PC-3 (cell line): ENCODE measurements at regions not wholly inside any gene's neighbourhood (a gene's known extent, or its start where the extent isn't known, plus 50 kb on each side); places are given as distances from the start of the nearest gene placed in this dataset.

ENCODE experiments used
- ATAC-seq: fragments of 200-7000 bp; cut with Tn5 transposase; 2 replicates; pipeline ENCODE4 v1.9.1; 2020; ENCODE audit warnings: mild to moderate bottlenecking, moderate library complexity
- BruUV-seq: library from RNA; stranded (reverse); fragments of 400-500 nt; replicated peaks from 2 replicates; lab custom pipeline; 2021; lab: Mats Ljungman, UMichigan
- CTCF ChIA-PET: fragments of 300-600 bp; sonication (Branson Sonifier 250); formaldehyde crosslinking; loops from one replicate; lab custom pipeline; 2022; ENCODE audit warnings: antibody characterized with exemption; lab: Charles Lee
- POLR2A ChIA-PET: fragments of 300-600 bp; sonication (Branson Sonifier 250); formaldehyde crosslinking; loops from one replicate; lab custom pipeline; 2022; ENCODE audit warnings: antibody characterized with exemption; ENCODE audit not compliant: unreplicated experiment; lab: Charles Lee
- DNase-seq: peaks from one replicate; pipeline ENCODE4 v3.0.0-alpha.2; 2015
- H2AFZ ChIP-seq: fragments of 300-600 bp; sonication (generic); 2 replicates; pipeline ENCODE4 v1.6.0; 2016; ENCODE audit warnings: antibody characterized with exemption, low read length
- H3F3A ChIP-seq: fragments of 300-600 bp; sonication (generic); one replicate; pipeline ENCODE4 v1.6.0; 2017; ENCODE audit warnings: antibody characterized with exemption, low read length, control low read depth, mild to moderate bottlenecking; ENCODE audit not compliant: unreplicated experiment
- H3K27ac ChIP-seq: fragments of 300-600 bp; sonication (generic); 2 replicates; pipeline ENCODE4 v1.5.1; 2016; ENCODE audit warnings: mild to moderate bottlenecking, low read length
- H3K27me3 ChIP-seq: fragments of 300-600 bp; sonication (generic); 2 replicates; pipeline ENCODE4 v1.6.1; 2016; ENCODE audit warnings: low read length, mixed read lengths
- H3K36me3 ChIP-seq: fragments of 300-600 bp; sonication (generic); 2 replicates; pipeline ENCODE4 v1.6.1; 2016; ENCODE audit warnings: low read depth, mixed run types, low read length, mixed read lengths
- H3K4me1 ChIP-seq: fragments of 300-600 bp; sonication (generic); 2 replicates; pipeline ENCODE4 v1.5.1; 2016; ENCODE audit warnings: low read length; ENCODE audit not compliant: insufficient read depth
- H3K4me2 ChIP-seq: fragments of 300-600 bp; sonication (generic); 2 replicates; pipeline ENCODE4 v1.6.0; 2016; ENCODE audit warnings: low read length
- H3K4me3 ChIP-seq: fragments of 300-600 bp; sonication (generic); 2 replicates; pipeline ENCODE4 v1.5.1; 2016; ENCODE audit warnings: mild to moderate bottlenecking, low read length, mixed read lengths
- H3K79me2 ChIP-seq: fragments of 300-600 bp; sonication (generic); 2 replicates; pipeline ENCODE4 v1.6.1; 2017; ENCODE audit warnings: low read length, mixed read lengths
- H3K9ac ChIP-seq: fragments of 300-600 bp; sonication (generic); 2 replicates; pipeline ENCODE4 v1.6.0; 2016; ENCODE audit warnings: mild to moderate bottlenecking, low read length
- H3K9me2 ChIP-seq: fragments of 300-600 bp; sonication (generic); replicated peaks from 2 replicates; pipeline ENCODE4 v1.6.1; 2016; ENCODE audit warnings: mixed run types, low read length, mixed read lengths
- H3K9me3 ChIP-seq: fragments of 300-600 bp; sonication (generic); 2 replicates; pipeline ENCODE4 v1.6.1; 2016; ENCODE audit warnings: low read length, mixed read lengths
- H4K20me1 ChIP-seq: fragments of 300-600 bp; sonication (generic); 2 replicates; pipeline ENCODE4 v1.6.1; 2016; ENCODE audit warnings: low read length, mixed read lengths
- EZH2 ChIP-seq: fragments of 300-600 bp; sonication (generic); IDR thresholded peaks from one replicate; pipeline ENCODE4 v1.6.1; 2017; ENCODE audit warnings: antibody characterized with exemption, mild to moderate bottlenecking, low read length; ENCODE audit not compliant: unreplicated experiment
- EZH2phosphoT487 ChIP-seq: fragments of 300-600 bp; sonication (generic); IDR thresholded peaks from 2 replicates; pipeline ENCODE4 v1.6.1; 2018; ENCODE audit warnings: mild to moderate bottlenecking, antibody characterized with exemption, low read length, borderline replicate concordance
- intact Hi-C: fragments of 100-400 bp; cut with micrococcal nuclease; formaldehyde crosslinking; loops from 2 replicates; pipeline ENCODE4 v1.9.0; 2023
- TF ChIP-seq, protein P1 (sequence below): fragments of 300-600 bp; sonication (generic); conservative IDR thresholded peaks from 2 replicates; pipeline ENCODE4 v1.5.1; 2017; ENCODE audit warnings: antibody characterized with exemption, low read depth, mild to moderate bottlenecking, low read length

DNA sequence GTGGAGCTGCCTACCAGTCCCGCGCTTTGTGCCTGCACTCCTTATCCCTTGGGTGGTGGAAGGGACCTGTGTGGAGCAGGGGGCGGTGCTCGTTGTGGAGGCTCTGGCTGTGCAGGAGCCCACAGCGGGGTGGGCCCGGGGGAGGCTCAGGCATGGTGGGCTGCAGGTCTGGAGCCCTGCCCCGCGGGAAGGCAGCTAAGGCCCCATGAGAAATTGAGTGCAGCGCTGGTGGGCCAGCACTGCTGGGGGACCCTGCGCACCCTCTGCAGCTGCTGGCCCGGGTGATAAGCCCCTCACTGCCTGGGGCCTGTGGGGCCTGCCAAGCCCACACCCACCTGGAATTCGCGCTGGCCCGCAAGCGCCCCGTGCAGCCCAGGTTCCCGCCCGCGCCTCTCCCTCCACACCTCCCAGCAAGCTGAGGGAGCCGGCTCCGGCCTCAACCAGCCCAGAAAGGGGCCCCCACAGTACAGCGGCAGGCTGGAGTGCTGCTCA lies 859.6 kb upstream of the KCND2 start:
- Histone ChIP-seq H3K9me2 (no peaks in the 10 kb centered on the region), H3K9me3 (no peaks in the 10 kb centered on the region), H3K4me1 (no peaks in the 10 kb centered on the region), H3K27ac (no peak overlapping the region), H2AFZ (no peak overlapping the region), H3K27me3 (no peaks in the 10 kb centered on the region), H3F3A (no peaks in the 10 kb centered on the region), H3K9ac (no peak overlapping the region), H3K4me2 (no peak overlapping the region), H3K4me3 (no peak overlapping the region), H3K36me3 (no peaks in the 10 kb centered on the region), H4K20me1 (no peaks in the 10 kb centered on the region), H3K79me2 (no peaks in the 10 kb centered on the region)
- POLR2A ChIA-PET: no interaction called here
- intact Hi-C loops: no loop called here
- DNase-seq (no peak), ATAC-seq (no peak)
- TF ChIP-seq EZH2phosphoT487: no peak
- TF ChIP-seq, protein P1, sequence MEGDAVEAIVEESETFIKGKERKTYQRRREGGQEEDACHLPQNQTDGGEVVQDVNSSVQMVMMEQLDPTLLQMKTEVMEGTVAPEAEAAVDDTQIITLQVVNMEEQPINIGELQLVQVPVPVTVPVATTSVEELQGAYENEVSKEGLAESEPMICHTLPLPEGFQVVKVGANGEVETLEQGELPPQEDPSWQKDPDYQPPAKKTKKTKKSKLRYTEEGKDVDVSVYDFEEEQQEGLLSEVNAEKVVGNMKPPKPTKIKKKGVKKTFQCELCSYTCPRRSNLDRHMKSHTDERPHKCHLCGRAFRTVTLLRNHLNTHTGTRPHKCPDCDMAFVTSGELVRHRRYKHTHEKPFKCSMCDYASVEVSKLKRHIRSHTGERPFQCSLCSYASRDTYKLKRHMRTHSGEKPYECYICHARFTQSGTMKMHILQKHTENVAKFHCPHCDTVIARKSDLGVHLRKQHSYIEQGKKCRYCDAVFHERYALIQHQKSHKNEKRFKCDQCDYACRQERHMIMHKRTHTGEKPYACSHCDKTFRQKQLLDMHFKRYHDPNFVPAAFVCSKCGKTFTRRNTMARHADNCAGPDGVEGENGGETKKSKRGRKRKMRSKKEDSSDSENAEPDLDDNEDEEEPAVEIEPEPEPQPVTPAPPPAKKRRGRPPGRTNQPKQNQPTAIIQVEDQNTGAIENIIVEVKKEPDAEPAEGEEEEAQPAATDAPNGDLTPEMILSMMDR: no peak
- TF ChIP-seq EZH2: no peak
- CTCF ChIA-PET: no interaction called here
- no TSS peak for BruUV-seq

DNA sequence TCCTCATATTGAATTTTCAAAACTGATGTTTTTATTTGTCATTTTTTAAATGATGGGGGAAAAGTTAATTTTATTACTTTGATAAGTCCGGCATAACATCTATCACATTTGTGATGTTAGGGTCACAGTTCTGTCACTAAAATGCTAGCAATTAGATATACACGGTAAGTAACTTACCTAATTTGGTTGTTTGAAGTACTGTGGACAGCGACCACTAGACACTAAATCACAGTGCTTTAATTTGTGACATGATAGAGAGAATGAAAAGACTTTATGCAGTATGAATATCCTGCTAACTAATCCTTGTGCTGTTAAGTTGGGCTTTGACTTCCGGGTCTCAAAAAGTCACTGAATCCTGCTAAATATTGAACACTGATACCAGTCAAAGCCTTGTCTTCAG lies 857.3 kb upstream of the KCND2 start:
- Histone ChIP-seq H3K79me2 (no peaks in the 10 kb centered on the region), H2AFZ (no peak overlapping the region), H4K20me1 (no peaks in the 10 kb centered on the region), H3K27me3 (no peaks in the 10 kb centered on the region), H3K36me3 (no peaks in the 10 kb centered on the region), H3K9me2 (no peaks in the 10 kb centered on the region), H3K4me1 (no peaks in the 10 kb centered on the region), H3K9ac (no peak overlapping the region), H3F3A (no peaks in the 10 kb centered on the region), H3K9me3 (no peaks in the 10 kb centered on the region), H3K27ac (no peak overlapping the region), H3K4me3 (no peak overlapping the region), H3K4me2 (no peak overlapping the region)
- no peak for ATAC-seq
- no peak for TF ChIP-seq EZH2phosphoT487
- no peak for TF ChIP-seq EZH2
- TF ChIP-seq, protein P1: no peak
- intact Hi-C loops: no loop called here
- ChIA-PET POLR2A (no interaction called here), CTCF (no interaction called here)
- BruUV-seq: no TSS peak
- DNase-seq: no peak

DNA sequence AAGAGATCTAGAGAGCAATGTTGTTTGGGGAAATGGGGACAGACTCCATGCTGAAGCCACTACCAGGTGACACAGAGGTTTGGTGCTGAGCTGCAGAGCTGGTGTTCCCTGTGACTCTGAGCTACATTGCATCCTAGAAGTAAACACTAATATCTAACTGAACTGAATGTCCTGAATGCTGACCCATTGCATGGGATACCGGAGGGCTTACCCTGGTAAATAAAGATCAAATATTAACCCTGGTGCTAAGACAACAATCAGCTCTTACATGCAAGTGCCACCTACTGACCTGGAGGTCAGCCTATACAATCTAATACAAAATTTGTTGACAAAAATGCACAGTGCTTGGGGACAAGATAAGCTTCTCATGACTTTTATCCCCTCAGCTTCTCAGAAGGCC lies 851.3 kb upstream of the KCND2 start:
- no peaks in the 10 kb centered on the region for H3F3A ChIP-seq
- no peak overlapping the region for H3K9ac ChIP-seq
- no peaks in the 10 kb centered on the region for H3K79me2 ChIP-seq
- no peaks in the 10 kb centered on the region for H3K9me3 ChIP-seq
- no peaks in the 10 kb centered on the region for H4K20me1 ChIP-seq
- no peak overlapping the region for H2AFZ ChIP-seq
- ChIA-PET POLR2A (no interaction called here), CTCF (interaction anchor here (0.5 kb wide), 1 partner anchor 304 kb away, joined by 3 read pairs; no protein-coding TSS in a partner anchor)
- BruUV-seq: no TSS peak
- no peak for DNase-seq
- TF ChIP-seq EZH2phosphoT487: no peak
- TF ChIP-seq, protein P1: no peak
- no peak for TF ChIP-seq EZH2
- no peaks in the 10 kb centered on the region for H3K4me1 ChIP-seq
- no peak for ATAC-seq
- H3K4me3 ChIP-seq: no peak overlapping the region
- intact Hi-C loops: no loop called here
- H3K36me3 ChIP-seq: no peaks in the 10 kb centered on the region
- H3K4me2 ChIP-seq: no peak overlapping the region
- no peak overlapping the region for H3K27ac ChIP-seq
- H3K9me2 ChIP-seq: no peaks in the 10 kb centered on the region
- no peaks in the 10 kb centered on the region for H3K27me3 ChIP-seq
